ENCODE measurements at regions not wholly inside any gene's neighbourhood (a gene's known extent, or its start where the extent isn't known, plus 50 kb on each side); places are given as distances from the start of the nearest gene placed in this dataset.

GRCh38 chr1:56390934-56391731, 188.2 kb downstream of the PLPP3 start:
- no peak for DNase-seq (ENCODE audit: low spot score)

- no peak for DNase-seq (ENCODE audit: low spot score)
These were observed 189.0 kb downstream of the PLPP3 start for GRCh38 chr1:56390232-56390867.

- no peak for DNase-seq (ENCODE audit: low spot score)
These were observed 189.6 kb downstream of the PLPP3 start for GRCh38 chr1:56389813-56390212.

GRCh38 chr1:56387071-56387740, 192.2 kb downstream of the PLPP3 start:
- DNase-seq (ENCODE audit: low spot score), result no peak

GRCh38 chr1:56385314-56385713, 194.0 kb downstream of the PLPP3 start:
- no peak for DNase-seq (ENCODE audit: low spot score)

- no peak for DNase-seq (ENCODE audit: low spot score)
These were observed 196.4 kb downstream of the PLPP3 start for GRCh38 chr1:56382929-56383328.

GRCh38 chr1:56380531-56380930, 198.8 kb downstream of the PLPP3 start:
- no peak for DNase-seq (ENCODE audit: low spot score)

- no peak for DNase-seq (ENCODE audit: low spot score)
These were observed 200.9 kb downstream of the PLPP3 start for GRCh38 chr1:56378341-56379070.

GRCh38 chr1:56377431-56377830, 201.9 kb downstream of the PLPP3 start:
- DNase-seq (ENCODE audit: low spot score), result no peak

GRCh38 chr1:56376188-56376984, 203.0 kb downstream of the PLPP3 start:
- DNase-seq (ENCODE audit: low spot score), result no peak

- no peak for DNase-seq (ENCODE audit: low spot score)
These were observed 204.0 kb downstream of the PLPP3 start for GRCh38 chr1:56375326-56375804.

GRCh38 chr1:56374026-56374974, 205.1 kb downstream of the PLPP3 start:
- DNase-seq (ENCODE audit: low spot score), result no peak

- no peak for DNase-seq (ENCODE audit: low spot score)
These were observed 208.8 kb downstream of the PLPP3 start for GRCh38 chr1:56370513-56370912.

- DNase-seq (ENCODE audit: low spot score), result no peak
These were observed 216.2 kb downstream of the PLPP3 start for GRCh38 chr1:56363007-56363770.

GRCh38 chr1:56360021-56360420, 219.3 kb downstream of the PLPP3 start:
- DNase-seq (ENCODE audit: low spot score), result no peak

GRCh38 chr1:56359056-56359455, 220.3 kb downstream of the PLPP3 start:
- no peak for DNase-seq (ENCODE audit: low spot score)

- no peak for DNase-seq (ENCODE audit: low spot score)
These were observed 221.3 kb downstream of the PLPP3 start for GRCh38 chr1:56357927-56358690.

GRCh38 chr1:56356376-56356990, 222.9 kb downstream of the PLPP3 start:
- DNase-seq (ENCODE audit: low spot score), result no peak
